Stromal cell of bone marrow (primary cell): ENCODE measurements at regions not wholly inside any gene's neighbourhood (a gene's known extent, or its start where the extent isn't known, plus 50 kb on each side); places are given as distances from the start of the nearest gene placed in this dataset.
"Not testable (repeated sequence)": the region's sequence is repeated elsewhere in the genome, so short reads cannot be mapped to it uniquely, and the experiment has no call there.

Source experiments
- DNase-seq: peaks from one replicate; pipeline ENCODE4 v3.0.0-alpha.2; 2012; ENCODE audit warnings: low read depth

DNA sequence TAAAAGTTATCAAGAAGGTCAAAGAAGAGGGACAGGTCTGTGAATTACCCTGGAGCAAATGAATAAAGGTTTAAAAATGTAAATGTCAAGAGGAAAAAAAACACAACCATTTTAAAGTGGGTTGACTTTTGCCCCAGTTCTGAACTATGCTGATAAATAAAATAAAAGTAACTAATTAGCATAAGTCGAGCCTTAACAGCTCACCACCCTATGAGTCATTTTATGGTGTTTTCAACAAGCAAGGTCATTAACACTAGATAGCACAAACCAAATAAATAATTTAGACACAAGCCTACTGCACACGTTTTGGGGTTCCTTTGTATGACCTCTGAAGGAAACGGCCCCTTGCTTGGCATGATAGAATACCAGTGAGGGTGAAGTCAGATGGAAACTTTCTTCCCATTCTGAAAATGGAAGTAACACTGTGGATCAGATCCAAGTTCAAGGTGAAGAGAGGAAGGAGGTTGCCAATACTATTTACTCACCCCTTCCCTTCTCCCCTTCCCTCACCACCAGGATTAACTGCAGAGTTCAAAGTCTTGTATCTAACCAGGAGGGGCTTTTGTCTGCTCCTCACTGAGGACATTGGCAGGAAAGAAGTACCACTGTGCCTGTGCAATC is 380.0 kb upstream of the ACVR2A start:
- no peak for DNase-seq

DNA sequence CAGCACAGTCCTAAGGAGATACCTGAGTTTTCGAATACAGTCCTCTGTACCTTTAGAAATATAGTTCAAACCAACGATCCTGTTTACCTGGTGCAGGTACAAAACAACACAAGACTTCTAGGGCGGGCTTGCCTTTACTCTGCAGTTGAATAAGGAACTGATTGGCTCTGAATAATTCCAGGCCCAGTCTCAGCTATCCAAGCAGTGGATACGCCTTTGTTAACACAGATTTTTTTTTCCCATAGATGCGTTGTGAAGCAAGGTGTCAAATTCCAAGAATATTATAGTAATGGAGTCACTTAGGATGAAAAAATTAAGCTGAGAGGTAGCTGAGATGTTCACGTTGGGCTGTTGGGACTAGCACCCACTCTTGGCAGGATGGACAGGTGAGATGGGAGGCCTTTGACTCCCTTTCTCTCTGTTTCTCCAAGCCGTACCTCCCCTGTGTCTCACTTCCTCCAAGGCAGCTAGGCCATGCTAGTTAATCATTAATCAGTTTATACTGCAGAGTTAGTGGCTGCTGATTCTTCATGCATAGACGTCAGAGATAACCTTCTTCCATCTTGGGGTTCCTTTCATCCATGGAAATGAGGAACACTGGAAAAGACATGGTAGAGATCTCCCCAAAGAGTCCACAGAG is 380.8 kb upstream of the ACVR2A start:
- DNase-seq: no peak

DNA sequence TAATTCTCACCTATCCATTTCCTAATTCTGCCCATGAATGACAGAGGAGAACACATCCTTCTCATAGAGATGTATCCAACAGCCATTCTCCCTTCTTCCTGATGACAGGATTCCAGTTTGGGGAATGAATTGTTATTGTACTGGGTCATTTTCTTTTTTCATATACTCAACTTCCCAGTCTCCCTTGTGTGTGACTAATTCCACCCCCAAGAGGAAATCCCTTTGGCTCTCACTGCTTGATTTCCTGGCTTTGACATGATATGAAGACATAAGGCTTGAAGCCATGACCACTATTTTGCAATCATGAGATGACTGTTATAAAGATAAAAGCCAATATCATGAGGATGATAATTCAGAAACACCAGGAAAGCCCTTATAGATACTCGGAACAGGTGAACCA is 384.7 kb upstream of the ACVR2A start:
- DNase-seq: peak; percentile 92

DNA sequence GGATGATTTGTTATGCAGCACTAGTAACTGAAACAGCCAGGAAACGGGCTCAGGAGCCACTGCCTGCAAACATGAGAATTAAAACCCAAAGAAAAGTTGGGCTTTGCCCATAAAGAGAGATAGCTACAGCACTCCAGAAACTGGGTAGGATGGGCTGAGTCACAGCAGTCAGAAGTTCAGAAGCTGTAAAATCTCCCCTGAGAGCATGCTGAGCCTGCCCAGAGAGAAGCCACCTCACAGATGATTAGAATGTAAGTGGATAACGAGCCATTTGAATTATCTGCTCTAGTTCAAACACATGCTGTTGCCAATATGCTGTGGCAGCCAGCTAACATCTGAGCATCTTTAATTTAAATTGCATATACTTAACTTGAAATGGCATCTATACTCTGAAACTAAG is 388.1 kb upstream of the ACVR2A start:
- peak; percentile 43 for DNase-seq

DNA sequence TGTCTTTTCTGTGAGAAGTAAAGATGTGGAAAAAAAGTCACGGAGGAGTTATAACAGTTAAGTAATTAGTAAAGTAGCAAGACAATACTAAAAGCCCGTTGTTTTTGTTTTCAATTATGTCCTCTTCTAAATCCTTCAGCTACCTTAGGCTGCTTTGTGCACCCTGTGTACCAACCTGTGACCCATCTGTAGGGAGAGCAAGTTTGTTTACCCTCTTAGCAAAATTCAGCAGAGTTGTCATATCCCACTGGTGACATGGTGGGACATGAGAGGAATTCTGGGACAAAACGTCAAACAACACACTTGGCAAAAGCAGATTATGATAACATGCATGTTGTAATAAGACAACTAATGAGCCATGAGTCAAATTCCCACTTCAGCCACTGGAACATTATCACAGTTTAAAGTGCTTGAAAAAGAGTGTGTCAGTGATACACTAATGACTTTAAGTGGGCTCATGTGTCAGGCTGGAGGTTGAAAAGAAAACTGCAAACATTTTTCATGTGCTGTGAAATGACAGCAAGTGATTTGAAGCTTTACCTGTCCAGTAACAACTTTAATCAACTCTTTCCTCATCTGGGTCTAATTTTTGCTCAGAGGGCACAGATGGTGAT is 392.8 kb upstream of the ACVR2A start:
- no peak for DNase-seq

DNA sequence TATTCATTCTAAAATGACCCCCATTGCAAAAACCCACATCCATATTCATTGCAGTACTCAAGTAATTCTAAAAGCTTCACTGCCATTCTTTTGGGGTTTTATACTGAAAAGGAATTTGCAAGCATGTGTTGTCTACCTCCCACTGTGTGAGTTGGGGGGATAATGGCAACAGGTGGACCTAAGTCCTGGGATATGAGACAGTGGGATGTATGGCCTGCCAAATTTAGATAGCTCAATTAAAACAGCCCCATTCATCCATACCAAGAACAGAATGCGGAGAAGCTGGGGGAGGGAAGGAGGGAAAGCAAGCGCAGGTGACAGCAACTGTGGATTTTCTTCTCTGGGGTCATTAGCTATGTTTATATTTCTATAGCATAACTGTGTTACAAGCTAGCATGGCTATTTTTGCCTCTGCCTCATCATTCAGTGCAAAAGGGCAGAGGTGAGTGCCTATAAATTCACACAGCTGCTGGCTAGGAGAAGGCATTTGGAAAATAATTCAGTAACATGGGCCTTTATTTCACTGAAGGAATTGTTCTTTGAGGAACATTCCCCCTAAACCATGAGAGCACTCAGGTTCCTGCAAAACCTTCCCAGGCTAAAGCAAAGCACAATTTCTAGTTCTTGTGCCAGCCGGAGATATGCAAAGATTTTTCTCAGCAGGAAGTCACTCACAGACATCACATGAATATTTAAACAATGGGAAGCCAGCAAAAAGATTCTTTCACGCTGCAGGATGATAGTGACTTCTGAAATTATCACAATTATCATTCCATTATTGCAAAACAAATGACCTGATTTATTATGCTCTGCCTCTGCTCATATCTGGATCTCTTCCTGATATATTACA is 393.9 kb upstream of the ACVR2A start:
- DNase-seq: no peak

DNA sequence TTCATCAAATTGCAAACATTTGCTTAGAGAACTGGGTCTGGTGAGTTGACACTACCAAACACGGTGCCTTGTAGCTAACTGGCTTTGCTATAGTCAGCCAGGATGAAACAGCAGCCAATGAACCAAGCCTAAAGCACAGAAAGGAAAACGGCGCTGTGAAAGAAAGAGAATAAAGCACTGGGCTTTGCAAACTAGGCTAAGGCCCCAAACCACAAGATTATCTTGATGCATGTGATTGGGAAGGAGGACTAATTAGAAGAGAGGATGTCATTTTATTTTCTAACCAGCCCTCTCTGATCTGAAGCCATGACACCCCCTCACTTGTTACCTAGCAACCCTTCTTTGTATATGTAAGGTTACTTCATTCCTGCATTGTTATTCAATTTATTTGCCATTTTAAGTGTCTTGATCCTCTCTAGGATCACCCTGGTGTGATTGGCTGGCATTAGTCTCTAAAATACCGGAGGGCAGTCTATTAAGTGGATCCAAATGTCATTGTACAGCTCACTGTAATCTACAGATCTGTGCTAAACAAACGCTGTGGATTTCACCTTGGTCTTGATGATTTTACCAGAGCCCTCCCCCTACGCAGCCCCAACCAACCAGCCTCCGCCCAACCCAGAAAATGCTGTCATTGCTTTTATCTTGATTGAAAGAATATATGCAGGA is 395.4 kb upstream of the ACVR2A start:
- no peak for DNase-seq

DNA sequence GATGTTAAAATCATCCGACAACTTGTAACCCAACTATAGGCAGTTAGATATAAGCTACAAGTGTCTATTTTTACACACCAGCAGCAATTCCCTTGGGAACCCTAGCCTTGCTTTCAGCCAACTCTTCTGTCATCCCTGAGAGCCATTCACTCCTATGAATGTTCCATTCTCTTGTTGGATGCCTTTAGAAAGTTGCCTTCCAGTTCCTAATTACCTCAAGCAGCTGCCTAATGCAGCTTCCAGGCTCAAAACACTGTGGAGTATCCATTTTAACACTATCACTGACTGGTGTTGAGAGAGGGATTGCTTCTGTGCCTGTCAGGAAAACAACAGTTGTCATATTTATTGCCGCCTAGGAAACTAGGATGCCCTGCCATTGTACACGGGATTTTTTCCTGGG is 402.0 kb upstream of the ACVR2A start:
- DNase-seq: no peak

DNA sequence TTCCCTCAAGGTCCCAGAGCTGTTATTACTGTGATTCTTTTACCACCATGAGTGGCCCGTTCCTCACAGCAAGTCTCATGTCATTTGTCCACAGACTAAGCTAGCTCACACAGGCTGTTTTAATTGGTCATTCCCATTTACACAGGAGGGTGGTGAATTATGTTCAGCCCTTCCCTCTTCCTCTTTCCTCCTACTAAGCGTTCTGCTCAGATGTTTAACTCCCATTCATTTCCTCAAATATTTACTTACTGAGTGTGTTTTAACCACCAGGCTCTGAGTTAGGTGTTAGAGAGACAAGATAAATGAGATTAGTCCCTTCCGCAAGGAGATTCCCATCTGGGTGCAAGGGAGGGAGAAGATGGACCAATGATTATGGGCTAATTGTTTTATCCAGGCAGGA is 403.6 kb upstream of the ACVR2A start:
- no peak for DNase-seq

DNA sequence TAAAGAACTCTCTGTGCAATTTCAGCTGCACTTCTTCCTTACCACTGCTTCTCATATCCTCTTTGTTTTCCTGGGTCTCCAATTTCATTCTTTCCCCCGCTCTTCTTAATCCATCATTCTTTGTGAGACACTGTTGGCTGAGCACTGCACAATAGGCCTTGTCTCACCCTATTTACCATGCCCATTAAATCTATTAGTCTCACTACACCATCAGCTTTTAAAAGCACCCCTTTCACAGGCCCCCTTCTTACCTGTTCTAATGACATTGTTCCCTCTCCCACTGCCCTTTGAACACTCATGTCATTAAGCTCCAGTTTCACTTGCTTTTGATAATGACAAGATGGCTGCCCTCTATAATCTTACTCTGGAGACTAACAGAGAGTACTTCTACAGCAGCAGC is 404.1 kb upstream of the ACVR2A start:
- no peak for DNase-seq

DNA sequence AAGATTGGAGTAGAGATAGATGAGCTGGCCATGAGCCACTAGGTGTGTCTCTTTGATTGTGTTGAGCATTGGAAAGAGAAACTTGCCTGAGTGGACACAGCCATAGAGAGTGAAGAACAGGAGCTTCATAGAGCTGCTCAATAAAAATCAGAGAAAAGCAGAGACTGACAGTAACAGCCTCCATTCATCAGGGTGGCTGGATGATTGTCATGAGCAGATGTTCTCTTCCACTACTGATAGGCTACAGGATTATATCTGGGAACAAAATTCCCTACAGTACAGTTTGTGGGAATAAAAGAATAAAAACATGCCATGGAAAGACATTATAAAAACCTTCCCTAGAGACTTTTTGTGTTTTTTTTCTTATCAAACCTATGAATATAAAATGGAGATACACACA is 404.8 kb upstream of the ACVR2A start:
- no peak for DNase-seq

DNA sequence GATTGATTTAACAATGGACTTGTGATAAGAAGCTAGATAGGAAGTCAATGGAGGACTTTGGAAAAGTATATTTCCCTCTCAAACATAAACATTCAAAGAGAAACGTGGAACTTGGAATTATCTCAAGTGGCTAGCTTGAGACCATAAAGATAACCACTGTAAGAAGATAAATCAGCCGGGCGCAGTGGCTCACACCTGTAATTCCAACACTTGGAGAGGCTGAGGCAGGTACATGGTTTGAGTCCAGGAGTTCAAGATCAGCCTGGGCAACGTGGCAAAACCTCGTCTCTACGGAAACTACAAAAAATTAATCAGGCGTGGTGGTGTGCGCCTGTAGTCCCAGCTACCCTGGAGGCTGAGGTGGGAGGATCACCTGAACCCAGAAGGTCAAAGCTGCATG is 405.9 kb upstream of the ACVR2A start:
- no peak for DNase-seq

DNA sequence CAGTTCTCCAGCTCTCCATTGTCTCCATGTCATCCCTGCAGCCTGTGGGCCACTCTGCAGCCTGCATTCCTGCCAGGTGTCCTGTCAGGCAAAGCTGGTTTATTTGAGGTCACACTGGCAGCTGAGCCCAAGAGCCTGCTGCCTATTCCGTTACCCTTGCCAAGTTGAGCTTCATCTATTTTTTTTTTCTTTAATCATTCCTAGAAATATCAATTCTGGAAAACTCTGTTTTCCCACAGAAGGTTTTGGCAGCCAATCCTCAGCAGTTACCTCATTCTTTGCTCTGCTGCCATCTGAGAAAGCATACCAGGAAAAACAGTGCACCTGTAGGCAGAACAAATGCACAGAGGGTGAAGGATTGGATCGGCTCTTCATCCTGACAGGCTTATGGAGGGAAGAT is 411.0 kb upstream of the ACVR2A start:
- no peak for DNase-seq

DNA sequence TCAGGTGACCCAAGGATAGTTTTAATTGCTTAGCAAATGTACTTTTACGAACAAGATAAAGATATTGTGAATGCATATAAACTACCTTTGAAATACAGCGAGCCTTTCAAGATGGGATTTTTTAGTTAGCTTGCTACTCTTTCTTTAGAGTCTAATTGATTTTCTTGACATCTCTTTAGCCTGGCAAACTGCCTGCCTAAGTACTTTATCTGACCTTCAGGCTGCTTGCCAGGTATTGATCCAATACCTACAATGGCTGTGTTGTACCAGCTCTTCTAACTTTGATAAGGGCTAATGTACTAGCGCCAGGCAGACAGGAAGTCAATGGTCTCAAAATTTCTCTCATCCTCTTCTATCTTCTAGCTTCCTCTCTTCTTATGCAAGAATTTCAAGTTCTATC is 414.4 kb upstream of the ACVR2A start:
- DNase-seq: no peak

DNA sequence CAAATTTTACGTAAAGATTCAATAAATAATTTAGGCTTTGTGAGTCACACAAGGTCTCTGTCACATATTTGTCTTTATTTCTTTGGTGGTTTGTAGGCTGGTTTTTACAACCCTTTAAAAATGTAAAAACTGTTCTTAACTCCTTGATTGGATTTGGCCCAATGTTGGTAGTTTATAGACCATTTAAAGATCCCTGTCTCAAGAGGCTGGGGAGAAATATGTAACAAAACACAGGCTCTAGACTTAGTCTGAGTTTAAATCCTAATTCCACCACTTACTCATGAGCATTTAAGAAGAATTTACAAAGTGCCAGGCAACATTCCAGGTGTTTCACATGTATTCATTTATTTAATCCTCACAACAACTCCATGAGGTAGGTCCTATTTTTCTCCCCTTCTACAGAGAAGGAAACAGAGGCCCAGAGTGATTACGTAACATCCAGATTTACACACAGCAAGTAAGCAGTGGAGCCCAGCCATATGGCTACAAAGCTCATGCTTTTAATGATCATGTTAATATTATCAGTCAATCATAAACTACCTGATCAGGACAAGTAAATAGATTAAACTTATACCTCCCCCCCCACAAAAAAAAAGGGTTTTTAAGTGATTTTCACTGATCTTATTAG is 416.6 kb upstream of the ACVR2A start:
- no peak for DNase-seq

DNA sequence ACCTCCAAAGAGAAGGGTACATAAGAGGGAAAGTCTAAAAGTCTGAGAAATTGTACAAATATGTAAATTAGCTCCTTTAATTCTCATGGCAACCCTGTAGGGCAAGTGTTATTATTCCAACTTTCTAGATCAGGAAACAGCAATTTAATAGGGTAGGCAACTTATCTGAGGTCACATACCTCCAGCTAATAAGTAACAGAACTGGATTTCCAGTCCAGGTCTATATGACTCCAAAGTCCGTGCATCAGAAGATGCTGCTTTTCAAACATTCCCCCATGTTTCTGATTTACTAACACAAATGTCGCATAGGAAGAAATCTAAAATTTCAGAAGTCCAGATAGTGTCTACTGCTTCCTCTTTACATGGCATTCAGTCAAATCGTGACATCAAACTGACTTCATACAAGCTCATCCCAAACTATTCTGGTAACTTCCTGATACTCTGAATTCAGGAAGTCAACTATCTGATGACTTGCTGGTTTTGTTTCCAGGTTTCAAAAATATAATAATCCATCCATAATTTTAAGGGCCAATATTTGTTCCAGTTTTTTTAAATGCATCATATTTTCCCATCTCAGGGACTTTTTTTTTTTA is 419.3 kb upstream of the ACVR2A start:
- no peak for DNase-seq

DNA sequence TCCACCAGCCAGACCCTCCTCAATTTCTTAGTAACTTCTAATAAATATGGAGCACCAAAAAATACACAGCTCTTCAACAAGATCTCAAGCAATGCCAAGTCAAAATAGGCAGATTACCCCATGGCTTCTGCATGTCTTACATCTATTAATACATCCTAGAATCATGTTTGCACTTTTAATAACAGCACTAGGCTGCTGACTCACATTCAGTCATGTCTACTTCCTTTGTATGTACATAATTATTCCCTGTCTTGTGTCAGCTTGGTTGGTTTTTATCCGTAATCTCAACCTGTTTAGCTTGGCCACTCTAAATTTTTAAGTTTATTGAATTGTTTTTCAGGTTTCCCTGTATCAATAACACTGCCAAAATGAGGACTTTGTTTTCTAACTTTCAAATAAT is 420.1 kb upstream of the ACVR2A start:
- no peak for DNase-seq

DNA sequence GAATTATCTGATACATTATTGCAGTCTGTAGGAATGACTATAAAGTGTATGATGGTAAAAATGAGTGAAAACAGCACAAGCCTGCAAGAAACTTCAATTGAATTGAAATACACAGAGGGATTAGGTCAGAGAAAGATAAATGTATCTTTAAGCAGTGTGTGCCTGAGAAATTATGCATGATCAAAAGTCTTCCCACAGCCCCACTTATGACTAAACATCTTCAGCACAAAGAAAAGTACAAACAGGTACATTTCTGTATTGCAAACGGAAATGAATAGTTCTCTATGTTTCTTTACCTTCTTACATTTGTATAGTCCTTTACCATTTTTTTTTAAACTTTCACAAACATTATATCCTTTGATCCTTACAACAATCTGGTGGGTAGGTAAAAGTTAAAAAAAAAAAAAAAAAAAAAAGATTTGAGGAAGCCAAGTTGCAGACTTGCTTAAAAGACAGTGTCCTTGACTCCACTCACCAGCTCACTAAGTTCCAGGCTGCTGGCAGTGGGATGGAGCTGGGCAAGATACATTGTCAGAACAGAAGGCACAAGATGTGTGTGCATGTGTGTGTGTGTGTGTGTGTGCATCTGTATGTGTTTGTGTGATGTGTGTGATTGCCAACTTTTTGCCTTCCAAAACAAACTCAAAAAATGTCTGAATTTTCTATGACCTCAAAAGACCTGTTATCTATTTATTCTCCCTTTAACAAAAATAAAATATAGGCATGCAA is 423.7 kb upstream of the ACVR2A start:
- DNase-seq: no peak

DNA sequence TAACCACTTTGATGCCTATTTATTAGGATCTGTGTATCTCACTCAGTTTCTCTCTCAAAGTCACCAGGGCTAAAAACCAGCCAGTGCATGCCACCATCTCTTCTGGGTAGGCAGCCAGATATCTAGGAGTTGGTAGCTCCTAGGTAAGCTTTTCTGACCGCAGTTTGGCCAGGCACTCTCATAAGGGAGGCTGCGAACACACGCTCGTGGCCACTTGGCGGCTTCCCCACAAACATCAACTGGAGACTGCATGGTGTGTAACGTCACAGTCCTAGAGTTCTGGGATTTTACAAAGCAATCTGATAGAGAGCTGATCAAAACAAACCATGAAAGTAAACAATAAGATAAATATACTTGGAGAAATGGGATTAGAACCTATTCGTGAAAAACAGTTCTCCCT is 424.3 kb upstream of the ACVR2A start:
- DNase-seq: no peak

DNA sequence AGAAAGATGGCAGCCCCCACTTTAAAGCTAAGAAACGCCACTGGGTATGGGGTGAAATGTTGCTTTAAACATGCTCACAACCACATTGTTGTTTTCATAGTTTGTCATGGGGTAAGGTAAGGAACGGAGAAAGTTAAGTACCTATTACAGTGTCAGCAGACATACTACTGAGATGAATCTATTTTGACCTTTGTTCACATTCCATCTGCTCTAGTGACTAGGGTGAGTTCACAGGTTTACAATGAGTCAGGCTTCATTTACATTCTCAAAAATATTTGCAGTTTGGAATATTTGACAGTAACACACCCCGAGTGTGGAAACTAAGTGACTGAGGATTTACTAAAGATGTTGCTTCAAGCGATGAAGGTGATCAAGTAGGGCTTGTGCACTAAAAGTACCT is 428.7 kb upstream of the ACVR2A start:
- DNase-seq: no peak

DNA sequence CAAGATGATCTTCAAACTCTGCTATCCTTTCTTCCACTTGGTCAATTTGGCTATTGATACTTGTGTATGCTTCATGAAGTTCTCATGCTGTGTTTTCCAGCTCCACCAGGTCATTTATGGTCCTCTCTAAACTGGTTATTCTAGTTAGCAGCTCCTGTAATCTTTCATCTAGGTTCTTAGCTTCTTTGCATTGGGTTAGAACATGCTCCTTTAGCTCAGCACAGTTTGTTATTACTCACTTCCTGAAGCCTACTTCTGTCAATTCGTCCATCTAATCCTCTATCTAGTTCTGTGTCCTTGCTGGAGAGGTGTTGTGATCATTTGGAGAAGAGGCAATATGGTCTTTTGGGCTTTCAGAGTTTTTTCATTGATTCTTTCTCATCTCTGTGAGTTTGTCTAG is 430.2 kb upstream of the ACVR2A start:
- DNase-seq: not testable (repeated sequence)
